ENCODE measurements at regions not wholly inside any gene's neighbourhood (a gene's known extent, or its start where the extent isn't known, plus 50 kb on each side); places are given as distances from the start of the nearest gene placed in this dataset.

GRCh38 chr12:69118516-69118915, 120.9 kb upstream of the CPSF6 start:
- no peak for DNase-seq (ENCODE audit: low spot score, unreplicated experiment)
- Mint-ChIP-seq H3K9me3 (ENCODE audit: low read depth) (no peaks in the 10 kb centered on the region), H3K4me1 (ENCODE audit: low read depth) (peaks cover 7% of the 10 kb centered on the region), H3K27ac (no peak overlapping the region), H3K4me3 (ENCODE audit: low read depth) (no peak overlapping the region), H3K36me3 (ENCODE audit: insufficient read depth) (no peaks in the 10 kb centered on the region), H3K27me3 (no peaks in the 10 kb centered on the region)
- TF ChIP-seq CTCF (IDR thresholded peaks at IDR 0.05; ENCODE audit: unreplicated experiment) = no peak

- no peak for DNase-seq (ENCODE audit: low spot score, unreplicated experiment)
- H3K4me1 Mint-ChIP-seq (ENCODE audit: low read depth) = peaks cover 19% of the 10 kb centered on the region
- H3K27me3 Mint-ChIP-seq = no peaks in the 10 kb centered on the region
- no peak for TF ChIP-seq CTCF (IDR thresholded peaks at IDR 0.05; ENCODE audit: unreplicated experiment)
- H3K4me3 Mint-ChIP-seq (ENCODE audit: low read depth) = no peak overlapping the region
- H3K9me3 Mint-ChIP-seq (ENCODE audit: low read depth) = no peaks in the 10 kb centered on the region
- H3K27ac Mint-ChIP-seq = no peak overlapping the region
- H3K36me3 Mint-ChIP-seq (ENCODE audit: insufficient read depth) = no peaks in the 10 kb centered on the region
These were observed 119.6 kb upstream of the CPSF6 start for GRCh38 chr12:69119770-69120169.

- peaks cover 2% of the 10 kb centered on the region for H3K27me3 Mint-ChIP-seq
These were observed 119.0 kb upstream of the CPSF6 start for GRCh38 chr12:69120354-69120753.

GRCh38 chr12:69123311-69123710, 116.1 kb upstream of the CPSF6 start:
- Mint-ChIP-seq H3K4me3 (ENCODE audit: low read depth) (no peak overlapping the region), H3K4me1 (ENCODE audit: low read depth) (peaks cover 22% of the 10 kb centered on the region), H3K36me3 (ENCODE audit: insufficient read depth) (no peaks in the 10 kb centered on the region), H3K9me3 (ENCODE audit: low read depth) (no peaks in the 10 kb centered on the region), H3K27ac (peak overlapping the region; percentile 65), H3K27me3 (peaks cover 3% of the 10 kb centered on the region)
- no peak for TF ChIP-seq CTCF (IDR thresholded peaks at IDR 0.05; ENCODE audit: unreplicated experiment)
- DNase-seq (ENCODE audit: low spot score, unreplicated experiment) = no peak

More at GRCh38 chr12:69120354-69120753, 119.0 kb upstream of the CPSF6 start:
- Mint-ChIP-seq H3K4me1 (ENCODE audit: low read depth) (peaks cover 22% of the 10 kb centered on the region), H3K4me3 (ENCODE audit: low read depth) (no peak overlapping the region), H3K36me3 (ENCODE audit: insufficient read depth) (no peaks in the 10 kb centered on the region), H3K27ac (no peak overlapping the region), H3K9me3 (ENCODE audit: low read depth) (no peaks in the 10 kb centered on the region)
- no peak for TF ChIP-seq CTCF (IDR thresholded peaks at IDR 0.05; ENCODE audit: unreplicated experiment)
- no peak for DNase-seq (ENCODE audit: low spot score, unreplicated experiment)

- Mint-ChIP-seq H3K4me3 (ENCODE audit: low read depth) (no peak overlapping the region), H3K9me3 (ENCODE audit: low read depth) (no peaks in the 10 kb centered on the region), H3K27ac (no peak overlapping the region), H3K36me3 (ENCODE audit: insufficient read depth) (no peaks in the 10 kb centered on the region), H3K4me1 (ENCODE audit: low read depth) (peaks cover 22% of the 10 kb centered on the region), H3K27me3 (peaks cover 3% of the 10 kb centered on the region)
- no peak for TF ChIP-seq CTCF (IDR thresholded peaks at IDR 0.05; ENCODE audit: unreplicated experiment)
- DNase-seq (ENCODE audit: low spot score, unreplicated experiment) = no peak
These were observed 115.3 kb upstream of the CPSF6 start for GRCh38 chr12:69123919-69124638.
